WTC11 (cell line): ENCODE measurements at regions not wholly inside any gene's neighbourhood (a gene's known extent, or its start where the extent isn't known, plus 50 kb on each side); places are given as distances from the start of the nearest gene placed in this dataset.

ENCODE experiments used
- ATAC-seq: fragments of 200-7000 bp; cut with Tn5 transposase; 2 replicates; pipeline ENCODE4 v1.10.0; 2021; ENCODE audit warnings: mild to moderate bottlenecking, moderate library complexity
- CTCF ChIA-PET: fragments of 300-600 bp; sonication (Branson Sonifier 250); formaldehyde crosslinking; loops from one replicate; lab custom pipeline; 2021; ENCODE audit warnings: antibody characterized with exemption; lab: Charles Lee
- POLR2A ChIA-PET: fragments of 350-600 bp; sonication (Branson Sonifier 250); formaldehyde crosslinking; loops from one replicate; lab custom pipeline; 2021; ENCODE audit warnings: antibody characterized with exemption; lab: Charles Lee
- DNase-seq: peaks from one replicate; pipeline ENCODE4 v3.0.0; 2021; ENCODE audit warnings: low spot score
- H3K27ac Mint-ChIP-seq: 2 replicates; pipeline ENCODE4 v1.8.0; 2021; ENCODE audit warnings: mixed read lengths
- H3K27me3 Mint-ChIP-seq: 2 replicates; pipeline ENCODE4 v1.8.0; 2021; ENCODE audit warnings: low read depth, mild to moderate bottlenecking, moderate library complexity, mixed read lengths
- H3K36me3 Mint-ChIP-seq: 2 replicates; pipeline ENCODE4 v1.8.0; 2021; ENCODE audit warnings: mixed read lengths
- H3K4me1 Mint-ChIP-seq: 2 replicates; pipeline ENCODE4 v1.8.0; 2022; ENCODE audit warnings: mixed read lengths
- H3K4me3 Mint-ChIP-seq: 2 replicates; pipeline ENCODE4 v1.8.0; 2021; ENCODE audit warnings: mild to moderate bottlenecking, moderate library complexity, mixed read lengths
- H3K9me3 Mint-ChIP-seq: 2 replicates; pipeline ENCODE4 v1.8.0; 2021; ENCODE audit warnings: mixed read lengths
- CTCF ChIP-seq: fragments of 200-600 bp; IDR thresholded peaks from 2 replicates; pipeline ENCODE4 v1.8.0; 2022; ENCODE audit warnings: antibody characterized with exemption
- E2F1 ChIP-seq: sonication (generic); formaldehyde crosslinking; IDR thresholded peaks from 2 replicates; pipeline ENCODE4 v1.8.0; 2022; ENCODE audit warnings: mild to moderate bottlenecking, missing genetic modification reagents
- EMX1 ChIP-seq: fragments of 250-450 bp; sonication (Bioruptor Pico); IDR thresholded peaks from 2 replicates; pipeline ENCODE4 v1.8.0; 2021; ENCODE audit warnings: mild to moderate bottlenecking
- ESRRA ChIP-seq: sonication (generic); formaldehyde crosslinking; IDR thresholded peaks from 2 replicates; pipeline ENCODE4 v1.8.1; 2022; ENCODE audit warnings: mild to moderate bottlenecking, missing genetic modification reagents, borderline replicate concordance
- FOXJ3 ChIP-seq: sonication (generic); formaldehyde crosslinking; IDR thresholded peaks from 2 replicates; pipeline ENCODE4 v1.9.0; 2021; ENCODE audit warnings: missing genetic modification reagents, mild to moderate bottlenecking, borderline replicate concordance
- GRHL2 ChIP-seq: fragments of 250-450 bp; sonication (Bioruptor Pico); IDR thresholded peaks from 2 replicates; pipeline ENCODE4 v1.8.0; 2022; ENCODE audit warnings: mild to moderate bottlenecking, moderate library complexity; ENCODE audit not compliant: insufficient replicate concordance, severe bottlenecking
- KAT7 ChIP-seq: sonication (generic); formaldehyde crosslinking; IDR thresholded peaks from 2 replicates; pipeline ENCODE4 v1.8.1; 2023; ENCODE audit warnings: missing genetic modification reagents, mild to moderate bottlenecking, borderline replicate concordance
- MLX ChIP-seq: sonication (generic); formaldehyde crosslinking; IDR thresholded peaks from 2 replicates; pipeline ENCODE4 v1.8.1; 2023; ENCODE audit warnings: mild to moderate bottlenecking, missing genetic modification reagents, moderate library complexity
- PREB ChIP-seq: sonication (generic); formaldehyde crosslinking; IDR thresholded peaks from 2 replicates; pipeline ENCODE4 v1.8.1; 2022; ENCODE audit warnings: mild to moderate bottlenecking, missing genetic modification reagents, moderate library complexity, borderline replicate concordance
- SMAD3 ChIP-seq: sonication (generic); formaldehyde crosslinking; IDR thresholded peaks from 2 replicates; pipeline ENCODE4 v1.8.0; 2022; ENCODE audit warnings: missing genetic modification reagents, mild to moderate bottlenecking, borderline replicate concordance
- STAT6 ChIP-seq: sonication (generic); formaldehyde crosslinking; conservative IDR thresholded peaks from 2 replicates; pipeline ENCODE4 v1.8.1; 2023; ENCODE audit warnings: mild to moderate bottlenecking, low read depth, missing genetic modification reagents, moderate library complexity
- USF1 ChIP-seq: sonication (generic); formaldehyde crosslinking; IDR thresholded peaks from 2 replicates; pipeline ENCODE4 v1.8.0; 2022; ENCODE audit warnings: mild to moderate bottlenecking, missing genetic modification reagents
- ZNF396 ChIP-seq: fragments of 250-450 bp; sonication (Bioruptor Pico); IDR thresholded peaks from 2 replicates; pipeline ENCODE4 v1.8.0; 2021; ENCODE audit warnings: mild to moderate bottlenecking, moderate library complexity, borderline replicate concordance
- ZNF512 ChIP-seq: sonication (generic); formaldehyde crosslinking; IDR thresholded peaks from 2 replicates; pipeline ENCODE4 v1.8.1; 2022; ENCODE audit warnings: missing genetic modification reagents, borderline replicate concordance

GRCh38 chr22:49426618-49427266, 400.9 kb downstream of the BRD1 start:
- ChIA-PET CTCF (interaction anchor here (1.2 to 1.3 kb wide), 2 partner anchors 7 to 206 kb away, joined by 3 to 7 read pairs; no protein-coding TSS in a partner anchor), POLR2A (no interaction called here)
- Mint-ChIP-seq H3K27ac (no peak overlapping the region), H3K36me3 (no peaks in the 10 kb centered on the region), H3K27me3 (no peaks in the 10 kb centered on the region), H3K9me3 (no peaks in the 10 kb centered on the region), H3K4me1 (no peaks in the 10 kb centered on the region), H3K4me3 (no peak overlapping the region)
- no peak for TF ChIP-seq EMX1 (CRISPR knock-in tag)
- no peak for TF ChIP-seq E2F1 (CRISPR knock-in tag)
- no peak for TF ChIP-seq MLX (CRISPR knock-in tag)
- no peak for TF ChIP-seq ZNF396 (CRISPR knock-in tag)
- no peak for TF ChIP-seq STAT6 (CRISPR knock-in tag)
- TF ChIP-seq SMAD3 (CRISPR knock-in tag): no peak
- DNase-seq: no peak
- ATAC-seq: no peak

GRCh38 chr22:49426098-49426497, 401.6 kb downstream of the BRD1 start:
- no peaks in the 10 kb centered on the region for H3K36me3 Mint-ChIP-seq
- no peaks in the 10 kb centered on the region for H3K27me3 Mint-ChIP-seq
- ATAC-seq (no peak), DNase-seq (no peak)
- no peak overlapping the region for H3K4me3 Mint-ChIP-seq
- no peaks in the 10 kb centered on the region for H3K9me3 Mint-ChIP-seq
- TF ChIP-seq CTCF (no peak), PREB (CRISPR knock-in tag) (no peak)
- CTCF ChIA-PET: interaction anchor here (1.2 to 1.3 kb wide), 2 partner anchors 8 to 207 kb away, joined by 3 to 7 read pairs; no protein-coding TSS in a partner anchor
- no peak overlapping the region for H3K27ac Mint-ChIP-seq
- no peaks in the 10 kb centered on the region for H3K4me1 Mint-ChIP-seq
- POLR2A ChIA-PET: no interaction called here

- no peak overlapping the region for H3K27ac Mint-ChIP-seq
Measured at GRCh38 chr22:49425356-49425755, 402.3 kb downstream of the BRD1 start.

More at GRCh38 chr22:49425356-49425755, 402.3 kb downstream of the BRD1 start:
- ChIA-PET POLR2A (no interaction called here), CTCF (interaction anchor here (1.2 to 1.3 kb wide), 2 partner anchors 9 to 207 kb away, joined by 3 to 7 read pairs; no protein-coding TSS in a partner anchor)
- ATAC-seq (no peak), DNase-seq (no peak)
- Mint-ChIP-seq H3K27me3 (no peaks in the 10 kb centered on the region), H3K4me1 (peaks cover 5% of the 10 kb centered on the region), H3K36me3 (no peaks in the 10 kb centered on the region), H3K4me3 (no peak overlapping the region), H3K9me3 (no peaks in the 10 kb centered on the region)
- no peak for TF ChIP-seq MLX (CRISPR knock-in tag)
- no peak for TF ChIP-seq USF1 (CRISPR knock-in tag)
- no peak for TF ChIP-seq FOXJ3 (CRISPR knock-in tag)
- no peak for TF ChIP-seq KAT7 (CRISPR knock-in tag)
- TF ChIP-seq GRHL2: no peak
- TF ChIP-seq ESRRA (CRISPR knock-in tag): no peak
- TF ChIP-seq ZNF512 (CRISPR knock-in tag): no peak
